Natural killer cell (primary cell): ENCODE measurements at regions not wholly inside any gene's neighbourhood (a gene's known extent, or its start where the extent isn't known, plus 50 kb on each side); places are given as distances from the start of the nearest gene placed in this dataset.

Experiments used
- ATAC-seq, 3 donors: fragments of 150-1000 bp in 2 of 3; fragments of 200-7000 bp in 1 of 3; cut with Tn5 transposase; 1 replicate in 1 of 3; 2 replicates in 2 of 3; pipeline ENCODE4 v1.10.0; 2021; ENCODE audit warnings: mild to moderate bottlenecking in 2 of 3, moderate library complexity in 2 of 3
- DNase-seq, 2 donors: peaks; one replicate each; pipeline versions ENCODE4 v3.0.0 to v3.0.0-alpha.2; 2013 to 2021; ENCODE audit warnings: mixed read lengths in 1 of 2
- H3K27ac ChIP-seq: one replicate; pipeline ENCODE4 v1.5.1; 2013; ENCODE audit warnings: mild to moderate bottlenecking, low read length
- H3K27me3 ChIP-seq: one replicate; pipeline ENCODE4 v1.6.1; 2013; ENCODE audit warnings: low read length; ENCODE audit not compliant: control insufficient read depth, insufficient read depth
- H3K36me3 ChIP-seq: one replicate; pipeline ENCODE4 v1.6.1; 2013; ENCODE audit warnings: low read length; ENCODE audit not compliant: control insufficient read depth, insufficient read depth
- H3K4me1 ChIP-seq: one replicate; pipeline ENCODE4 v1.6.1; 2013; ENCODE audit warnings: low read length; ENCODE audit not compliant: control insufficient read depth, insufficient read depth
- H3K4me3 ChIP-seq: one replicate; pipeline ENCODE4 v1.5.1; 2013; ENCODE audit warnings: low read length
- H3K9me3 ChIP-seq: one replicate; pipeline ENCODE4 v1.6.1; 2013; ENCODE audit warnings: low read length; ENCODE audit not compliant: control insufficient read depth, insufficient read depth
- H3K27ac Mint-ChIP-seq, 2 donors: one replicate each; pipeline ENCODE4 v1.8.0; 2022; ENCODE audit warnings: mild to moderate bottlenecking in 2 of 2, mixed read lengths in 2 of 2, moderate library complexity in 1 of 2
- H3K27me3 Mint-ChIP-seq, 2 donors: one replicate each; pipeline ENCODE4 v1.8.0; 2022; ENCODE audit warnings: low read depth in 2 of 2, mixed read lengths in 2 of 2
- H3K36me3 Mint-ChIP-seq: one replicate; pipeline ENCODE4 v1.8.0; 2022; ENCODE audit warnings: mixed read lengths
- H3K4me1 Mint-ChIP-seq, 2 donors: one replicate each; pipeline ENCODE4 v1.8.0; 2022; ENCODE audit warnings: mixed read lengths in 2 of 2
- H3K4me3 Mint-ChIP-seq: one replicate; pipeline ENCODE4 v1.8.0; 2022; ENCODE audit warnings: mild to moderate bottlenecking, moderate library complexity, mixed read lengths
- H3K9me3 Mint-ChIP-seq, 2 donors: one replicate each; pipeline ENCODE4 v1.8.0; 2022; ENCODE audit warnings: mixed read lengths in 2 of 2
- CTCF ChIP-seq: fragments of 200-600 bp; IDR thresholded peaks from one replicate; pipeline ENCODE4 v1.8.0; 2022; ENCODE audit warnings: antibody characterized with exemption
- WGBS: methylation state at CpG from one replicate; pipeline ENCODE4 v1.1.7; 2013; ENCODE audit warnings: missing lambda C conversion rate; ENCODE audit not compliant: insufficient coverage; 5-methylcytosine and 5-hydroxymethylcytosine counted together
- intact Hi-C: fragments of 100-400 bp; cut with micrococcal nuclease; formaldehyde crosslinking; loops from one replicate; pipeline ENCODE4 v1.14.2; 2022

GRCh38 chr10:92766451-92766850 lies 76.7 kb downstream of the HHEX start:
- Histone ChIP-seq H3K4me3 (no peak overlapping the region), H3K27ac (no peak overlapping the region), H3K4me1 (no peaks in the 10 kb centered on the region), H3K9me3 (no peaks in the 10 kb centered on the region), H3K27me3 (no peaks in the 10 kb centered on the region), H3K36me3 (no peaks in the 10 kb centered on the region)
- H3K9me3 Mint-ChIP-seq = peaks cover 2 to 7% of the 10 kb centered on the region in 2 donors
- DNase-seq (no peak), ATAC-seq (no peak)
- 98% methylated on average over 2 of the region's 2 CpGs for WGBS
- no peak overlapping the region for H3K27ac Mint-ChIP-seq
- intact Hi-C loops = no loop called here
- no peaks in the 10 kb centered on the region for H3K4me1 Mint-ChIP-seq
- H3K4me3 Mint-ChIP-seq = no peak overlapping the region
- peaks cover 15% of the 10 kb centered on the region for H3K36me3 Mint-ChIP-seq
- H3K27me3 Mint-ChIP-seq = peaks cover 18% of the 10 kb centered on the region in 2 donors
- TF ChIP-seq CTCF = no peak

- Histone ChIP-seq H3K9me3 (no peaks in the 10 kb centered on the region), H3K4me3 (no peak overlapping the region), H3K36me3 (no peaks in the 10 kb centered on the region), H3K27ac (no peak overlapping the region), H3K4me1 (no peaks in the 10 kb centered on the region), H3K27me3 (no peaks in the 10 kb centered on the region)
- Mint-ChIP-seq H3K4me3 (no peak overlapping the region), H3K4me1 (no peaks in the 10 kb centered on the region), H3K36me3 (peaks cover 15% of the 10 kb centered on the region), H3K27me3 (peaks cover 12 to 18% of the 10 kb centered on the region in 2 donors), H3K27ac (no peak overlapping the region), H3K9me3 (peaks cover 2 to 7% of the 10 kb centered on the region in 2 donors)
- no CpG with 5 or more reads among the region's 1 CpG for WGBS
- DNase-seq = no peak
- intact Hi-C loops = no loop called here
- TF ChIP-seq CTCF = no peak
- ATAC-seq = no peak
These were observed 78.3 kb downstream of the HHEX start for GRCh38 chr10:92768104-92768503.

- Mint-ChIP-seq H3K4me3 (no peak overlapping the region), H3K27me3 (peaks cover 7 to 21% of the 10 kb centered on the region in 2 donors), H3K4me1 (peaks cover 4 to 6% of the 10 kb centered on the region in 2 donors), H3K9me3 (no peaks in the 10 kb centered on the region), H3K36me3 (no peaks in the 10 kb centered on the region), H3K27ac (no peak overlapping the region)
- DNase-seq (no peak), ATAC-seq (no peak)
- Histone ChIP-seq H3K9me3 (no peaks in the 10 kb centered on the region), H3K27me3 (no peaks in the 10 kb centered on the region), H3K4me1 (no peaks in the 10 kb centered on the region), H3K4me3 (no peak overlapping the region), H3K27ac (no peak overlapping the region), H3K36me3 (no peaks in the 10 kb centered on the region)
- TF ChIP-seq CTCF = no peak
- intact Hi-C loops = no loop called here
These were observed 74.5 kb upstream of the EXOC6 start for GRCh38 chr10:92773776-92774175.

- H3K36me3 Mint-ChIP-seq = no peaks in the 10 kb centered on the region
- H3K4me1 Mint-ChIP-seq = peaks cover 4 to 6% of the 10 kb centered on the region in 2 donors
- H3K9me3 ChIP-seq = no peaks in the 10 kb centered on the region
- peaks cover 4 to 14% of the 10 kb centered on the region in 2 donors for H3K27me3 Mint-ChIP-seq
- DNase-seq (no peak), ATAC-seq (no peak)
- WGBS = 90% methylated on average over 1 of the region's 1 CpG
- H3K27ac Mint-ChIP-seq = no peak overlapping the region
- H3K27me3 ChIP-seq = no peaks in the 10 kb centered on the region
- H3K27ac ChIP-seq = no peak overlapping the region
- no peak overlapping the region for H3K4me3 ChIP-seq
- H3K9me3 Mint-ChIP-seq = no peaks in the 10 kb centered on the region
- TF ChIP-seq CTCF = no peak
- H3K4me1 ChIP-seq = no peaks in the 10 kb centered on the region
- no peaks in the 10 kb centered on the region for H3K36me3 ChIP-seq
- no peak overlapping the region for H3K4me3 Mint-ChIP-seq
- intact Hi-C loops = no loop called here
These were observed 70.2 kb upstream of the EXOC6 start for GRCh38 chr10:92778091-92778490.
